H1 (cell line): ENCODE measurements at regions not wholly inside any gene's neighbourhood (a gene's known extent, or its start where the extent isn't known, plus 50 kb on each side); places are given as distances from the start of the nearest gene placed in this dataset.

Experiments
- CHD7 ChIP-seq: fragments of 300-600 bp; sonication (generic); IDR thresholded peaks from 2 replicates; pipeline ENCODE4 v1.7.1; 2012; ENCODE audit warnings: low read length, moderate library complexity, mild to moderate bottlenecking, inconsistent platforms; ENCODE audit not compliant: insufficient replicate concordance
- EGR1 ChIP-seq: IDR thresholded peaks from 2 replicates; pipeline ENCODE4 v1.6.1; 2011; ENCODE audit warnings: low read depth, low read length, borderline replicate concordance
- NANOG ChIP-seq: IDR thresholded peaks from 2 replicates; pipeline ENCODE4 v1.6.1; 2011; ENCODE audit warnings: low read length, low read depth, mild to moderate bottlenecking, inconsistent platforms; ENCODE audit not compliant: insufficient read depth, poor library complexity, severe bottlenecking
- RBBP5 ChIP-seq: IDR thresholded peaks from 2 replicates; pipeline ENCODE4 v1.7.1; 2012; ENCODE audit warnings: low read depth, mild to moderate bottlenecking, inconsistent platforms, low read length, moderate library complexity, borderline replicate concordance
- RNF2 ChIP-seq: fragments of 200-900, 300-1000 bp; sonication (generic); IDR thresholded peaks from 2 replicates; pipeline ENCODE4 v1.7.1; 2016; ENCODE audit warnings: borderline replicate concordance, low read depth, mild to moderate bottlenecking, antibody characterized with exemption, low read length; ENCODE audit not compliant: poor library complexity, severe bottlenecking; ENCODE audit errors: missing control alignments
- SAP30 ChIP-seq: fragments of 300-600 bp; sonication (generic); IDR thresholded peaks from 2 replicates; pipeline ENCODE4 v1.7.1; 2012; ENCODE audit warnings: low read length, moderate library complexity, mild to moderate bottlenecking, inconsistent platforms; ENCODE audit not compliant: insufficient read depth, insufficient replicate concordance
- SIN3A ChIP-seq, 2 experiments: IDR thresholded peaks in 1 of 2; conservative IDR thresholded peaks in 1 of 2; 2 replicates each; pipeline ENCODE4 v1.6.1; 2011 to 2012; ENCODE audit warnings: low read length in 2 of 2, improper control_type of control experiment in 1 of 2, low read depth in 1 of 2, mild to moderate bottlenecking in 1 of 2

GRCh38 chr2:7882296-7882695, 799.6 kb upstream of the ID2 start (continued):
- TF ChIP-seq NANOG = no peak
- TF ChIP-seq SAP30 = no peak
- no peak for TF ChIP-seq RNF2
- no peak for TF ChIP-seq RBBP5
- no peak for TF ChIP-seq SIN3A (conservative IDR thresholded peaks at IDR 0.05 in 1 of 2, IDR thresholded peaks at IDR 0.05 in 1 of 2; ENCODE audit: low read depth in 1 of 2, low read length in 2 of 2)
- no peak for TF ChIP-seq CHD7
- TF ChIP-seq EGR1 = no peak
